ENCODE measurements at regions not wholly inside any gene's neighbourhood (a gene's known extent, or its start where the extent isn't known, plus 50 kb on each side); places are given as distances from the start of the nearest gene placed in this dataset.

GRCh38 chrX:42242004-42242403 lies 318.6 kb upstream of the CASK start:
- TF ChIP-seq, protein P1, sequence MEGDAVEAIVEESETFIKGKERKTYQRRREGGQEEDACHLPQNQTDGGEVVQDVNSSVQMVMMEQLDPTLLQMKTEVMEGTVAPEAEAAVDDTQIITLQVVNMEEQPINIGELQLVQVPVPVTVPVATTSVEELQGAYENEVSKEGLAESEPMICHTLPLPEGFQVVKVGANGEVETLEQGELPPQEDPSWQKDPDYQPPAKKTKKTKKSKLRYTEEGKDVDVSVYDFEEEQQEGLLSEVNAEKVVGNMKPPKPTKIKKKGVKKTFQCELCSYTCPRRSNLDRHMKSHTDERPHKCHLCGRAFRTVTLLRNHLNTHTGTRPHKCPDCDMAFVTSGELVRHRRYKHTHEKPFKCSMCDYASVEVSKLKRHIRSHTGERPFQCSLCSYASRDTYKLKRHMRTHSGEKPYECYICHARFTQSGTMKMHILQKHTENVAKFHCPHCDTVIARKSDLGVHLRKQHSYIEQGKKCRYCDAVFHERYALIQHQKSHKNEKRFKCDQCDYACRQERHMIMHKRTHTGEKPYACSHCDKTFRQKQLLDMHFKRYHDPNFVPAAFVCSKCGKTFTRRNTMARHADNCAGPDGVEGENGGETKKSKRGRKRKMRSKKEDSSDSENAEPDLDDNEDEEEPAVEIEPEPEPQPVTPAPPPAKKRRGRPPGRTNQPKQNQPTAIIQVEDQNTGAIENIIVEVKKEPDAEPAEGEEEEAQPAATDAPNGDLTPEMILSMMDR (IDR thresholded peaks at IDR 0.05; ENCODE audit: insufficient read depth, low read length, poor library complexity, severe bottlenecking) = no peak
- no peak for TF ChIP-seq EZH2phosphoT487 (conservative IDR thresholded peaks at IDR 0.05; ENCODE audit: low read length)
- Histone ChIP-seq H4K20me1 (ENCODE audit: low read depth, low read length) (no peaks in the 10 kb centered on the region), H3K9ac (ENCODE audit: low read length) (no peak overlapping the region), H3K79me2 (ENCODE audit: insufficient read depth, low read length) (no peaks in the 10 kb centered on the region), H3K9me3 (ENCODE audit: insufficient read depth, low read length) (no peaks in the 10 kb centered on the region), H3K4me3 (ENCODE audit: insufficient read depth, low read length, poor library complexity, severe bottlenecking) (no peak overlapping the region), H3K27me3 (ENCODE audit: low read length) (no peaks in the 10 kb centered on the region), H3K36me3 (ENCODE audit: low read length) (no peaks in the 10 kb centered on the region), H3K9me2 (replicated peaks; ENCODE audit: insufficient read depth, low read length) (no peaks in the 10 kb centered on the region), H2AFZ (ENCODE audit: low read depth, low read length, severe bottlenecking) (no peak overlapping the region), H3K4me2 (ENCODE audit: low read depth, low read length, poor library complexity, severe bottlenecking) (no peak overlapping the region), H3K27ac (ENCODE audit: low read depth, low read length) (no peak overlapping the region), H3F3A (ENCODE audit: insufficient read depth) (no peaks in the 10 kb centered on the region)

GRCh38 chrX:42241421-42241820 lies 318.1 kb upstream of the CASK start:
- Histone ChIP-seq H3K9me2 (replicated peaks; ENCODE audit: insufficient read depth, low read length) (no peaks in the 10 kb centered on the region), H3K27ac (ENCODE audit: low read depth, low read length) (no peak overlapping the region), H3K4me2 (ENCODE audit: low read depth, low read length, poor library complexity, severe bottlenecking) (no peak overlapping the region), H3K4me3 (ENCODE audit: insufficient read depth, low read length, poor library complexity, severe bottlenecking) (no peak overlapping the region), H2AFZ (ENCODE audit: low read depth, low read length, severe bottlenecking) (no peak overlapping the region), H3K36me3 (ENCODE audit: low read length) (no peaks in the 10 kb centered on the region), H3K9me3 (ENCODE audit: insufficient read depth, low read length) (no peaks in the 10 kb centered on the region), H3K79me2 (ENCODE audit: insufficient read depth, low read length) (no peaks in the 10 kb centered on the region), H3F3A (ENCODE audit: insufficient read depth) (no peaks in the 10 kb centered on the region), H3K27me3 (ENCODE audit: low read length) (no peaks in the 10 kb centered on the region), H3K9ac (ENCODE audit: low read length) (no peak overlapping the region), H4K20me1 (ENCODE audit: low read depth, low read length) (no peaks in the 10 kb centered on the region)
- TF ChIP-seq, protein P1 (IDR thresholded peaks at IDR 0.05; ENCODE audit: insufficient read depth, low read length, poor library complexity, severe bottlenecking) = no peak
- no peak for TF ChIP-seq EZH2phosphoT487 (conservative IDR thresholded peaks at IDR 0.05; ENCODE audit: low read length)

- H3K4me3 ChIP-seq (ENCODE audit: insufficient read depth, low read length, poor library complexity, severe bottlenecking) = no peak overlapping the region
- H3F3A ChIP-seq (ENCODE audit: insufficient read depth) = no peaks in the 10 kb centered on the region
- H3K9me2 ChIP-seq (replicated peaks; ENCODE audit: insufficient read depth, low read length) = no peaks in the 10 kb centered on the region
- H3K4me2 ChIP-seq (ENCODE audit: low read depth, low read length, poor library complexity, severe bottlenecking) = no peak overlapping the region
- no peak overlapping the region for H3K9ac ChIP-seq (ENCODE audit: low read length)
- H3K79me2 ChIP-seq (ENCODE audit: insufficient read depth, low read length) = no peaks in the 10 kb centered on the region
- H2AFZ ChIP-seq (ENCODE audit: low read depth, low read length, severe bottlenecking) = no peak overlapping the region
- no peaks in the 10 kb centered on the region for H3K36me3 ChIP-seq (ENCODE audit: low read length)
- no peaks in the 10 kb centered on the region for H3K27me3 ChIP-seq (ENCODE audit: low read length)
- no peaks in the 10 kb centered on the region for H3K9me3 ChIP-seq (ENCODE audit: insufficient read depth, low read length)
- no peak for TF ChIP-seq EZH2phosphoT487 (conservative IDR thresholded peaks at IDR 0.05; ENCODE audit: low read length)
- TF ChIP-seq, protein P1 (IDR thresholded peaks at IDR 0.05; ENCODE audit: insufficient read depth, low read length, poor library complexity, severe bottlenecking) = no peak
- no peak overlapping the region for H3K27ac ChIP-seq (ENCODE audit: low read depth, low read length)
- H4K20me1 ChIP-seq (ENCODE audit: low read depth, low read length) = no peaks in the 10 kb centered on the region
Measured at GRCh38 chrX:42237956-42238355, 314.6 kb upstream of the CASK start.

Measured in SU-DHL-6 (cell line).